GM12872 (cell line): ENCODE measurements at regions not wholly inside any gene's neighbourhood (a gene's known extent, or its start where the extent isn't known, plus 50 kb on each side); places are given as distances from the start of the nearest gene placed in this dataset.

ENCODE experiments used
- CTCF ChIP-seq: IDR thresholded peaks from 3 replicates; pipeline ENCODE4 v1.5.1; 2011; ENCODE audit warnings: low read depth, mild to moderate bottlenecking, low read length, moderate library complexity; ENCODE audit not compliant: insufficient read depth

- TF ChIP-seq CTCF: no peak
Measured at GRCh38 chr10:28903063-28903462, 225.7 kb downstream of the BAMBI start.

GRCh38 chr10:28903736-28904135, 226.4 kb downstream of the BAMBI start:
- no peak for TF ChIP-seq CTCF

- no peak for TF ChIP-seq CTCF
Measured at GRCh38 chr10:28905371-28905770, 228.1 kb downstream of the BAMBI start.

GRCh38 chr10:28906011-28906411, 228.7 kb downstream of the BAMBI start:
- no peak for TF ChIP-seq CTCF

GRCh38 chr10:28906415-28906814, 229.1 kb downstream of the BAMBI start:
- no peak for TF ChIP-seq CTCF

GRCh38 chr10:28906934-28907333, 229.6 kb downstream of the BAMBI start:
- no peak for TF ChIP-seq CTCF

GRCh38 chr10:28909875-28910274, 232.6 kb downstream of the BAMBI start:
- no peak for TF ChIP-seq CTCF

GRCh38 chr10:28910956-28911355, 233.6 kb downstream of the BAMBI start:
- no peak for TF ChIP-seq CTCF
